Liver (tissue), 3 donors: ENCODE measurements at regions not wholly inside any gene's neighbourhood (a gene's known extent, or its start where the extent isn't known, plus 50 kb on each side); places are given as distances from the start of the nearest gene placed in this dataset.

Experiments used
- EGR1 ChIP-seq, 2 donors: IDR thresholded peaks; 2 replicates each; pipeline ENCODE4 v1.6.1; 2016 to 2018; ENCODE audit warnings: antibody characterized with exemption in 2 of 2, low read depth in 2 of 2
- FOXA1 ChIP-seq: IDR thresholded peaks from 2 replicates; pipeline ENCODE4 v1.6.1; 2016; ENCODE audit warnings: antibody characterized with exemption
- GABPA ChIP-seq, 2 donors: IDR thresholded peaks in 1 of 2; conservative IDR thresholded peaks in 1 of 2; 2 replicates each; pipeline ENCODE4 v1.6.1; 2016; ENCODE audit warnings: antibody characterized with exemption in 2 of 2, mild to moderate bottlenecking in 1 of 2, moderate library complexity in 1 of 2
- JUND ChIP-seq, 2 donors: IDR thresholded peaks; 2 replicates each; pipeline ENCODE4 v1.6.1; 2016; ENCODE audit warnings: antibody characterized with exemption in 2 of 2
- TAF1 ChIP-seq: conservative IDR thresholded peaks from 2 replicates; pipeline ENCODE4 v1.6.1; 2016; ENCODE audit warnings: antibody characterized with exemption, mild to moderate bottlenecking
- TF ChIP-seq, protein P1 (sequence below): IDR thresholded peaks from 2 replicates; pipeline ENCODE4 v1.6.1; 2016; ENCODE audit warnings: antibody characterized with exemption
- TF ChIP-seq, protein P2 (sequence below): fragments of 150-350 bp; IDR thresholded peaks from 2 replicates; pipeline ENCODE4 v1.5.1; 2017; ENCODE audit warnings: improper control_type of control experiment, low read depth, low read length; ENCODE audit not compliant: missing input control
- TF ChIP-seq, protein P3 (sequence below): IDR thresholded peaks from 2 replicates; pipeline ENCODE4 v1.6.1; 2016; ENCODE audit warnings: antibody characterized with exemption
- TF ChIP-seq, protein P4 (sequence below): IDR thresholded peaks from 2 replicates; pipeline ENCODE4 v1.6.1; 2016; ENCODE audit warnings: antibody characterized with exemption, mild to moderate bottlenecking
- donor health status: healthy.
- donor health status: healthy.

DNA sequence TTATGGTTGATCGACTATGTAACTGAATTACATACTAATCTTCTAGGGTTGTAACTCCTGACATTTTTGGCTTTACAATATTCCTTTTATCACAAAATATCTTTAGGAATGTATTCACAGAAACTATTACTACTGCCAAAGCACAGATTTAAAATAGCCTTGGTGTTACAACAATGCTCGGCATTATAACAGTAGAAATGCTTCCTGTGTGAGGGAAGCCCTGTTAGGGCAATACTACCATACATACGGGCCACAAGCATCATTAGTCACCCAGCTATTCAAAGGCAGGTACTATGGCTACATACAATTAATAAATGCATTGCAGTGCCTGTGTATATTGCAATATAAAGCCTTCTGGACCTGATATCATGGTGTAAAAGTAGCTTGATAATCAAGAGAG lies 517.8 kb downstream of the C12orf50 start:
- TF ChIP-seq, protein P1, sequence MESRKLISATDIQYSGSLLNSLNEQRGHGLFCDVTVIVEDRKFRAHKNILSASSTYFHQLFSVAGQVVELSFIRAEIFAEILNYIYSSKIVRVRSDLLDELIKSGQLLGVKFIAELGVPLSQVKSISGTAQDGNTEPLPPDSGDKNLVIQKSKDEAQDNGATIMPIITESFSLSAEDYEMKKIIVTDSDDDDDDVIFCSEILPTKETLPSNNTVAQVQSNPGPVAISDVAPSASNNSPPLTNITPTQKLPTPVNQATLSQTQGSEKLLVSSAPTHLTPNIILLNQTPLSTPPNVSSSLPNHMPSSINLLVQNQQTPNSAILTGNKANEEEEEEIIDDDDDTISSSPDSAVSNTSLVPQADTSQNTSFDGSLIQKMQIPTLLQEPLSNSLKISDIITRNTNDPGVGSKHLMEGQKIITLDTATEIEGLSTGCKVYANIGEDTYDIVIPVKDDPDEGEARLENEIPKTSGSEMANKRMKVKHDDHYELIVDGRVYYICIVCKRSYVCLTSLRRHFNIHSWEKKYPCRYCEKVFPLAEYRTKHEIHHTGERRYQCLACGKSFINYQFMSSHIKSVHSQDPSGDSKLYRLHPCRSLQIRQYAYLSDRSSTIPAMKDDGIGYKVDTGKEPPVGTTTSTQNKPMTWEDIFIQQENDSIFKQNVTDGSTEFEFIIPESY = no peak
- TF ChIP-seq GABPA (IDR thresholded peaks at IDR 0.05 in 1 of 2, conservative IDR thresholded peaks at IDR 0.05 in 1 of 2) (no peak), EGR1 (IDR thresholded peaks at IDR 0.05; ENCODE audit: low read depth in 2 of 2) (no peak), JUND (IDR thresholded peaks at IDR 0.05) (no peak), TAF1 (no peak), FOXA1 (no peak)
- TF ChIP-seq, protein P2, sequence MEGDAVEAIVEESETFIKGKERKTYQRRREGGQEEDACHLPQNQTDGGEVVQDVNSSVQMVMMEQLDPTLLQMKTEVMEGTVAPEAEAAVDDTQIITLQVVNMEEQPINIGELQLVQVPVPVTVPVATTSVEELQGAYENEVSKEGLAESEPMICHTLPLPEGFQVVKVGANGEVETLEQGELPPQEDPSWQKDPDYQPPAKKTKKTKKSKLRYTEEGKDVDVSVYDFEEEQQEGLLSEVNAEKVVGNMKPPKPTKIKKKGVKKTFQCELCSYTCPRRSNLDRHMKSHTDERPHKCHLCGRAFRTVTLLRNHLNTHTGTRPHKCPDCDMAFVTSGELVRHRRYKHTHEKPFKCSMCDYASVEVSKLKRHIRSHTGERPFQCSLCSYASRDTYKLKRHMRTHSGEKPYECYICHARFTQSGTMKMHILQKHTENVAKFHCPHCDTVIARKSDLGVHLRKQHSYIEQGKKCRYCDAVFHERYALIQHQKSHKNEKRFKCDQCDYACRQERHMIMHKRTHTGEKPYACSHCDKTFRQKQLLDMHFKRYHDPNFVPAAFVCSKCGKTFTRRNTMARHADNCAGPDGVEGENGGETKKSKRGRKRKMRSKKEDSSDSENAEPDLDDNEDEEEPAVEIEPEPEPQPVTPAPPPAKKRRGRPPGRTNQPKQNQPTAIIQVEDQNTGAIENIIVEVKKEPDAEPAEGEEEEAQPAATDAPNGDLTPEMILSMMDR = no peak
- TF ChIP-seq, protein P3, sequence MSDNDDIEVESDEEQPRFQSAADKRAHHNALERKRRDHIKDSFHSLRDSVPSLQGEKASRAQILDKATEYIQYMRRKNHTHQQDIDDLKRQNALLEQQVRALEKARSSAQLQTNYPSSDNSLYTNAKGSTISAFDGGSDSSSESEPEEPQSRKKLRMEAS = no peak
- TF ChIP-seq, protein P4, sequence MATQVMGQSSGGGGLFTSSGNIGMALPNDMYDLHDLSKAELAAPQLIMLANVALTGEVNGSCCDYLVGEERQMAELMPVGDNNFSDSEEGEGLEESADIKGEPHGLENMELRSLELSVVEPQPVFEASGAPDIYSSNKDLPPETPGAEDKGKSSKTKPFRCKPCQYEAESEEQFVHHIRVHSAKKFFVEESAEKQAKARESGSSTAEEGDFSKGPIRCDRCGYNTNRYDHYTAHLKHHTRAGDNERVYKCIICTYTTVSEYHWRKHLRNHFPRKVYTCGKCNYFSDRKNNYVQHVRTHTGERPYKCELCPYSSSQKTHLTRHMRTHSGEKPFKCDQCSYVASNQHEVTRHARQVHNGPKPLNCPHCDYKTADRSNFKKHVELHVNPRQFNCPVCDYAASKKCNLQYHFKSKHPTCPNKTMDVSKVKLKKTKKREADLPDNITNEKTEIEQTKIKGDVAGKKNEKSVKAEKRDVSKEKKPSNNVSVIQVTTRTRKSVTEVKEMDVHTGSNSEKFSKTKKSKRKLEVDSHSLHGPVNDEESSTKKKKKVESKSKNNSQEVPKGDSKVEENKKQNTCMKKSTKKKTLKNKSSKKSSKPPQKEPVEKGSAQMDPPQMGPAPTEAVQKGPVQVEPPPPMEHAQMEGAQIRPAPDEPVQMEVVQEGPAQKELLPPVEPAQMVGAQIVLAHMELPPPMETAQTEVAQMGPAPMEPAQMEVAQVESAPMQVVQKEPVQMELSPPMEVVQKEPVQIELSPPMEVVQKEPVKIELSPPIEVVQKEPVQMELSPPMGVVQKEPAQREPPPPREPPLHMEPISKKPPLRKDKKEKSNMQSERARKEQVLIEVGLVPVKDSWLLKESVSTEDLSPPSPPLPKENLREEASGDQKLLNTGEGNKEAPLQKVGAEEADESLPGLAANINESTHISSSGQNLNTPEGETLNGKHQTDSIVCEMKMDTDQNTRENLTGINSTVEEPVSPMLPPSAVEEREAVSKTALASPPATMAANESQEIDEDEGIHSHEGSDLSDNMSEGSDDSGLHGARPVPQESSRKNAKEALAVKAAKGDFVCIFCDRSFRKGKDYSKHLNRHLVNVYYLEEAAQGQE = no peak
